GM12878 (cell line): ENCODE measurements at regions not wholly inside any gene's neighbourhood (a gene's known extent, or its start where the extent isn't known, plus 50 kb on each side); places are given as distances from the start of the nearest gene placed in this dataset.

ENCODE experiments used
- ATAC-seq: fragments of 200-7000 bp; cut with Tn5 transposase; 3 replicates; pipeline ENCODE4 v1.9.1; 2020; ENCODE audit warnings: mild to moderate bottlenecking, moderate library complexity
- BruUV-seq: library from RNA; stranded (reverse); fragments of 400-500 nt; replicated peaks from 2 replicates; lab custom pipeline; 2021; lab: Mats Ljungman, UMichigan
- CTCF ChIA-PET: fragments of 300-600 bp; sonication (Branson Sonifier 250); formaldehyde crosslinking; extraction: SDS; loops from one replicate; lab custom pipeline; 2021; ENCODE audit warnings: inconsistent platforms; lab: Yijun Ruan, JAX
- POLR2A ChIA-PET: fragments of 350-600 bp; formaldehyde crosslinking; extraction: SDS; loops from one replicate; lab custom pipeline; 2021; ENCODE audit warnings: inconsistent platforms; lab: Charles Lee
- RAD21 ChIA-PET: fragments of 300-600 bp; sonication (Branson Sonifier 250); formaldehyde crosslinking; loops from one replicate; lab custom pipeline; 2023; ENCODE audit warnings: antibody characterized with exemption; ENCODE audit not compliant: unreplicated experiment; lab: Charles Lee
- SMC1A ChIA-PET: fragments of 300-600 bp; sonication (Branson Sonifier 250); formaldehyde crosslinking; loops from one replicate; lab custom pipeline; 2023; ENCODE audit not compliant: unreplicated experiment, uncharacterized antibody; lab: Charles Lee
- DNase-seq: peaks from one replicate; pipeline ENCODE4 v3.0.0-alpha.2; 2011; ENCODE audit warnings: low read depth, low spot score
- FAIRE-seq: peaks from 3 replicates; lab custom pipeline; 2011; peaks lifted over from hg19 to GRCh38; lab: Jason Lieb, UNC
- H2AFZ ChIP-seq: 2 replicates; pipeline ENCODE4 v1.6.0; 2011; ENCODE audit warnings: low read depth, low read length, control low read depth; ENCODE audit not compliant: control insufficient read depth
- H3K27ac ChIP-seq: 2 replicates; pipeline ENCODE4 v1.5.1; 2011; ENCODE audit warnings: control low read depth; ENCODE audit not compliant: control insufficient read depth, insufficient read depth
- H3K27me3 ChIP-seq, 2 experiments: replicated peaks in 1 of 2; 2 replicates each; pipeline versions ENCODE4 v1.6.0 to v1.6.1; 2011; ENCODE audit warnings: low read length in 1 of 2; ENCODE audit not compliant: control insufficient read depth in 2 of 2, insufficient read depth in 2 of 2
- H3K36me3 ChIP-seq, 2 experiments: 2 replicates each; pipeline ENCODE4 v1.5.1; 2011; ENCODE audit warnings: low read length in 1 of 2; ENCODE audit not compliant: control insufficient read depth in 2 of 2, insufficient read depth in 2 of 2
- H3K4me1 ChIP-seq: 2 replicates; pipeline ENCODE4 v1.6.1; 2011; ENCODE audit warnings: mild to moderate bottlenecking, low read length, moderate library complexity, mixed read lengths; ENCODE audit not compliant: control insufficient read depth, insufficient read depth
- H3K4me2 ChIP-seq: 2 replicates; pipeline ENCODE4 v1.6.0; 2011; ENCODE audit warnings: control low read depth; ENCODE audit not compliant: control insufficient read depth, insufficient read depth
- H3K4me3 ChIP-seq: fragments of 200-600 bp; sonication (generic); 2 replicates; pipeline ENCODE4 v1.5.1; 2016
- H3K79me2 ChIP-seq: 2 replicates; pipeline ENCODE4 v1.6.0; 2011; ENCODE audit warnings: low read length; ENCODE audit not compliant: control insufficient read depth, insufficient read depth
- H3K9ac ChIP-seq: 2 replicates; pipeline ENCODE4 v1.8.0; 2011; ENCODE audit warnings: low read length, control low read depth, mixed read lengths; ENCODE audit not compliant: control insufficient read depth, insufficient read depth
- H3K9me3 ChIP-seq: replicated peaks from 3 replicates; pipeline ENCODE4 v1.5.1; 2011; ENCODE audit warnings: mild to moderate bottlenecking, low read length; ENCODE audit not compliant: control insufficient read depth, insufficient read depth
- H4K20me1 ChIP-seq: 2 replicates; pipeline ENCODE4 v1.6.0; 2011; ENCODE audit not compliant: control insufficient read depth, insufficient read depth
- BCL3 ChIP-seq: IDR thresholded peaks from 2 replicates; pipeline ENCODE4 v1.6.1; 2011; ENCODE audit warnings: borderline replicate concordance, low read depth, mild to moderate bottlenecking, moderate library complexity, low read length; ENCODE audit not compliant: insufficient read depth, poor library complexity, severe bottlenecking
- BHLHE40 ChIP-seq, 2 experiments: fragments of 450-650 bp in 1 of 2; IDR thresholded peaks; 2 replicates each; pipeline ENCODE4 v1.6.1; 2011 to 2017; ENCODE audit warnings: low read depth in 2 of 2, borderline replicate concordance in 1 of 2, improper control_type of control experiment in 1 of 2, low read length in 1 of 2, mild to moderate bottlenecking in 1 of 2
- CEBPB ChIP-seq, 2 experiments: fragments of 150-350 bp in 1 of 2; IDR thresholded peaks; 2 replicates each; pipeline ENCODE4 v1.6.1; 2012 to 2014; ENCODE audit warnings: low read depth in 2 of 2, low read length in 2 of 2, borderline replicate concordance in 1 of 2, inconsistent platforms in 1 of 2
- E2F8 ChIP-seq: fragments of 450-650 bp; IDR thresholded peaks from 2 replicates; pipeline ENCODE4 v1.6.1; 2018; ENCODE audit warnings: mild to moderate bottlenecking, low read depth, moderate library complexity; ENCODE audit not compliant: partially characterized antibody
- EGR1 ChIP-seq, 2 experiments: IDR thresholded peaks; 1 replicate in 1 of 2; 2 replicates in 1 of 2; pipeline ENCODE4 v1.6.1; 2011 to 2012; ENCODE audit warnings: low read depth in 2 of 2, low read length in 2 of 2, borderline replicate concordance in 1 of 2, mild to moderate bottlenecking in 1 of 2, moderate library complexity in 1 of 2
- MAX ChIP-seq: IDR thresholded peaks from 2 replicates; pipeline ENCODE4 v1.6.1; 2012; ENCODE audit warnings: low read depth, low read length, improper control_type of control experiment
- MTA3 ChIP-seq: IDR thresholded peaks from 2 replicates; pipeline ENCODE4 v1.6.1; 2012; ENCODE audit warnings: low read length, inconsistent platforms, borderline replicate concordance
- NRF1 ChIP-seq: conservative IDR thresholded peaks from 2 replicates; pipeline ENCODE4 v1.6.1; 2011; ENCODE audit warnings: mild to moderate bottlenecking, low read depth, low read length, improper control_type of control experiment
- RCOR1 ChIP-seq: conservative IDR thresholded peaks from 2 replicates; pipeline ENCODE4 v1.6.1; 2012; ENCODE audit warnings: low read depth, low read length, improper control_type of control experiment
- RUNX3 ChIP-seq: IDR thresholded peaks from 2 replicates; pipeline ENCODE4 v1.6.1; 2012; ENCODE audit warnings: low read length, inconsistent platforms
- SRF ChIP-seq, 2 experiments: IDR thresholded peaks; 2 replicates each; pipeline ENCODE4 v1.6.1; 2011; ENCODE audit warnings: low read depth in 2 of 2, low read length in 2 of 2, mild to moderate bottlenecking in 1 of 2, moderate library complexity in 1 of 2
- WGBS: methylation state at CpG from one replicate; pipeline ENCODE4 v1.1.6; 2016; ENCODE audit warnings: low lambda C conversion rate; ENCODE audit not compliant: insufficient replicate concordance, insufficient coverage; ENCODE audit errors: missing lambda C conversion rate; 5-methylcytosine and 5-hydroxymethylcytosine counted together
- in situ Hi-C: fragments of 300-500 bp; cut with MboI; formaldehyde crosslinking; loops from 9 replicates; pipeline ENCODE4 v1.14.3; 2018; ENCODE audit warnings: mixed read lengths
- intact Hi-C: fragments of 100-400 bp; cut with micrococcal nuclease; formaldehyde crosslinking; loops from one replicate; pipeline ENCODE4 v1.14.2; 2022; ENCODE audit not compliant: unreplicated experiment

GRCh38 chr2:128538396-128538795, 219.7 kb upstream of the HS6ST1 start:
- intact Hi-C loops, result no loop called here
- Histone ChIP-seq H3K27ac (no peak overlapping the region), H3K36me3 (no peaks in the 10 kb centered on the region), H2AFZ (no peak overlapping the region), H3K4me3 (no peak overlapping the region), H3K27me3 (no peaks in the 10 kb centered on the region), H3K4me2 (no peak overlapping the region), H3K9ac (no peak overlapping the region), H3K4me1 (no peaks in the 10 kb centered on the region), H4K20me1 (no peaks in the 10 kb centered on the region), H3K9me3 (no peaks in the 10 kb centered on the region), H3K79me2 (no peaks in the 10 kb centered on the region)
- 6% methylated on average over 2 of the region's 2 CpGs for WGBS
- BruUV-seq, result no TSS peak
- no peak for TF ChIP-seq BCL3
- POLR2A ChIA-PET, result no interaction called here
- no peak for FAIRE-seq
- SMC1A ChIA-PET, result no interaction called here
- CTCF ChIA-PET, result no interaction called here
- in situ Hi-C loops, result no loop called here
- DNase-seq, result no peak
- ATAC-seq, result no peak
- RAD21 ChIA-PET, result no interaction called here

GRCh38 chr2:128540670-128541069, 222.0 kb upstream of the HS6ST1 start:
- Histone ChIP-seq H3K9ac (no peak overlapping the region), H3K27ac (no peak overlapping the region), H3K36me3 (no peaks in the 10 kb centered on the region), H4K20me1 (no peaks in the 10 kb centered on the region), H3K4me2 (no peak overlapping the region), H3K4me1 (no peaks in the 10 kb centered on the region), H3K4me3 (no peak overlapping the region), H2AFZ (no peak overlapping the region), H3K9me3 (no peaks in the 10 kb centered on the region), H3K79me2 (no peaks in the 10 kb centered on the region), H3K27me3 (no peaks in the 10 kb centered on the region)
- ChIA-PET CTCF (no interaction called here), SMC1A (interaction anchor here (1.2 kb wide), 1 partner anchor 33 kb away, joined by 3 read pairs; no protein-coding TSS in a partner anchor), POLR2A (no interaction called here), RAD21 (no interaction called here)
- ATAC-seq, result no peak
- BruUV-seq, result no TSS peak
- intact Hi-C loops, result no loop called here
- no peak for FAIRE-seq
- in situ Hi-C loops, result no loop called here
- WGBS, result 9% methylated on average over 3 of the region's 3 CpGs
- no peak for DNase-seq
- TF ChIP-seq SRF (IDR thresholded peaks at IDR 0.05; ENCODE audit: low read depth in 2 of 2, low read length in 2 of 2) (no peak), CEBPB (IDR thresholded peaks at IDR 0.05; ENCODE audit: borderline replicate concordance in 1 of 2, low read depth in 2 of 2, low read length in 2 of 2) (no peak), NRF1 (no peak), MTA3 (no peak), BHLHE40 (IDR thresholded peaks at IDR 0.05; ENCODE audit: borderline replicate concordance in 1 of 2, low read depth in 2 of 2, low read length in 1 of 2) (no peak), RCOR1 (no peak), RUNX3 (no peak), MAX (no peak), BCL3 (no peak), EGR1 (IDR thresholded peaks at IDR 0.05; ENCODE audit: borderline replicate concordance in 1 of 2, low read depth in 2 of 2, low read length in 2 of 2) (no peak), E2F8 (no peak)
